MV-4-11 (cell line): ENCODE measurements at regions not wholly inside any gene's neighbourhood (a gene's known extent, or its start where the extent isn't known, plus 50 kb on each side); places are given as distances from the start of the nearest gene placed in this dataset.
"Not testable (repeated sequence)": the region's sequence is repeated elsewhere in the genome, so short reads cannot be mapped to it uniquely, and the experiment has no call there.

Experiments
- DNase-seq: peaks from one replicate; lab custom pipeline; 2025; lab: John Stamatoyannopoulos, UW

DNA sequence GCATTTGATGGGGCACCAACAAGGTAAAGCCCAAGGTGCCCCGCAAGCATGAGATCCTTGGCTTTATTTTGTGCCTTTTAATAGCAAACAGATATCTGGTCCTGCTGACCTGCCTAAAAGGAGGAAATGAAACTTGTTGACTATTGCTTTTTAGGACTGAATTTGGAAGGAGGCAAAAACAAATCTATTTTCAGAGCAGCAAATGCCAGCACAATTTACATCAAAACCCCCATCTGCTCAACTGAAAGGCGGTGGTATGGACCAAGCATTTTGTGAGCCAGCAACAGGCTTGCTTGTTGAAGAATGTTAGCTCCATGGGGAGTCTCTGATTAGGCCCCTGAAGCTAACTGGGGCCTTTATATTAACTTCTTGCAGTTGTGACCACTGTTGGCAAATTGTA lies 192.6 kb upstream of the E2F8 start:
- peak; percentile 21 for DNase-seq

DNA sequence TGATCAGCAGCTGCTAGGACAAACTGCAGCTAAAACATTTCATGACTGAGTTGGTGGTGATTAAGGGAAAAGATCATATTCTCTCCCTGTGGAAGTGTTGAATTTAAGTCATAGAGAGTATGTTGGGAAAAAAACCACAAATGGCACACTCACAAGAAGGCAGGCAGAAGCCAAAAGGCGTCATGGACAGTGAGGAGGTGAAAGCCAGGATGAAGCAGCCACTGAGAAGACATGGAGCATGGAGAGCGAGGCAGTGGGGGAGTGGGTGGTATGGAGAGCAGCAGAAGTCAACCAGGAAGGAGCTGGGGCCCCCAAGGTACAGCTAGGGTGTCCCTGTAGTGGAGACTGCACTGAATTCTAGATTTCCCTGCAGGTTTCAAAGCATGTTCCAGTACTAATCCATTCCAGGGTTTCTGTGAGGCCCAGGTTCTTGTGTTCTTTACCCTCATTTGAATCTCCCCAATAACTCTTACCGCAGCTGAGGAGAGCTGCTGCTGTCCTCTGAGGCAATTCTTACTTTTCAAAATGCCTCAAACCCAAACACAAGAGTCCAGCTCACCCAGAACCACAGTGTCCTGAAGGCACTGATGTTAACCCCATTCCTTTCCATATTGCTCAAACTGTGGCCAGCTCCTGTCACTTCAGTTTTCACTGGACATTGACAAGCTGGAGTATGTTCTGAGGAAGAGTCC lies 191.8 kb upstream of the E2F8 start:
- no peak for DNase-seq

DNA sequence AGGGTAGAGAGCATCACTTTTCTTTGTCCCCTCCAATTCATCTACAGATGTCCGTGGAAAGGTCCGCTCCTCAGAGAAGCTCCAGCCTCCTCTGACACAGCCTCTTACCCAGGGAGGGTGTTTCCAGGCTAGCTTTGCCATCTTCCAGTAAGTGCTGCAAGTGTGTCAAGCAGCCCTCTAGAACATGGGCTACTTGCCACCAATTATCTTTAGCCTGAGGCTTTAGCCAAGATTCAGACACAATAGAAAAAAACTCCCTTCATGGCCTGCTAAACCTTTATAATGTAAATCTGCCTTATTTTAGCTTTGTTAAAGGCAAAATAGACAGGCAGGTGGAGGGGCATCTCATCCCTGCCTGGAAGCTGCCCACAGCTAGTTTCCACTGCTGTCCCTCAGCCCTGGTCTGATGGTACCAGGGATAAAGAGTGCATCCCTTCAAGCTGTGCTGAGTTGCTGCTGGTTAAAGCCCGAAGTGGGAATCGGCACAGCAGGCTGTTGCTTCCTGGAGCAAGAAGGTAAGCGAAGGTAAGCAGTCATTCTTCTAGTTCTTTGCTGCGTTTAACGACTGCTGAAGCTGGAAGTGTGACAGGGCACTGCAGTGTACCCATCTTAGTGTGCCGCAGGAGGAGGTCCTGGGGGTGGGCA lies 190.1 kb upstream of the E2F8 start:
- DNase-seq = no peak

DNA sequence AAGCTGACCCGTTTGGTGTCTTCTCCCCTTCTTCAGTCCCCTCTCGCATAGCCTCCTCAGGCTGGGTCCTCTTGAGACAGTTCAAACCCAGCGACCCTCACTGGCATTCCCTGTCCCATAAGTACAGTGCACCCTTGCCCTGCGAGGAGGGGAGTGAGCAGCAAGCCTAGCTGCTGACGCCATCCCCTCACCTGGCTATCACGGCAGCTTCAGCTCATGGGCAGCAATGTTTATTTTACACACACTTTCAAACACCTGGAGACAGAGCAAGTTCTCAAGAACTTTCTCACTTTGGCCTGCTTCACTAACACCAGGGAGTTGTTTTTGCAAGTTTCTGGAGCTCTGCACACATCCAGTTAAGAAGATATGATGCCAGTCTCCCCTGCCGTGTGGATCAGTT lies 189.6 kb upstream of the E2F8 start:
- DNase-seq = no peak

DNA sequence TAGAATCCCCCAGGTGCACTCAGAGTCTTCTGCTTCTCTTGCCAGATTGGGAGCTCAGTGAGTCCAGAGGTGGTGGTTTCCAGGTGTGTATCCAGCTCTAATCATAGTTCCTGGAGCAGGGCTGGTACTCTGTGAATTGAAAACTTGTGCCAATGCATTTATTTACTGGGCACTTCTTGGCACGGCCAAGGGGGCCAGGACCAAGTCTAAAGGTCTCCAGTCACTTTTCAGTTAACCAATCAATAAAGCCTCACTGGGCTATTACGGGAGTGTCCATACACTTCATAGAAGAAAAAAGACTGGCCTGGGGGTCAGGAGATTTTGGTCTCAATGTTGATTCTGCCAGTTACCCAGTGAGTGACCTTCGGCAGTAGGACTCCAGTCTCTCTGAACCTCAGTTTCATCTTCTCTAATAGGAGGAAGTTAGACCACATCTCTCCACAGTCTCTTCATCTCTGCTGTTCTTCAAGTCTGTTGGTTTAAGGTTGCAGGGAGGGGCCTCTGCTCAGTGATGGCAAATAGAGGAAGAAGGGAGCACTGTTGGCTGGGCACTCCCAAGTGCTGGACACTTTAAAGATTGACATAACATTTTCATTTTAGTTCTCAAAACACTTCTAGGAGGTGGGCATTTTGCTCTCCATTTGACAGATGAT lies 188.5 kb upstream of the E2F8 start:
- peak; percentile 34 for DNase-seq

DNA sequence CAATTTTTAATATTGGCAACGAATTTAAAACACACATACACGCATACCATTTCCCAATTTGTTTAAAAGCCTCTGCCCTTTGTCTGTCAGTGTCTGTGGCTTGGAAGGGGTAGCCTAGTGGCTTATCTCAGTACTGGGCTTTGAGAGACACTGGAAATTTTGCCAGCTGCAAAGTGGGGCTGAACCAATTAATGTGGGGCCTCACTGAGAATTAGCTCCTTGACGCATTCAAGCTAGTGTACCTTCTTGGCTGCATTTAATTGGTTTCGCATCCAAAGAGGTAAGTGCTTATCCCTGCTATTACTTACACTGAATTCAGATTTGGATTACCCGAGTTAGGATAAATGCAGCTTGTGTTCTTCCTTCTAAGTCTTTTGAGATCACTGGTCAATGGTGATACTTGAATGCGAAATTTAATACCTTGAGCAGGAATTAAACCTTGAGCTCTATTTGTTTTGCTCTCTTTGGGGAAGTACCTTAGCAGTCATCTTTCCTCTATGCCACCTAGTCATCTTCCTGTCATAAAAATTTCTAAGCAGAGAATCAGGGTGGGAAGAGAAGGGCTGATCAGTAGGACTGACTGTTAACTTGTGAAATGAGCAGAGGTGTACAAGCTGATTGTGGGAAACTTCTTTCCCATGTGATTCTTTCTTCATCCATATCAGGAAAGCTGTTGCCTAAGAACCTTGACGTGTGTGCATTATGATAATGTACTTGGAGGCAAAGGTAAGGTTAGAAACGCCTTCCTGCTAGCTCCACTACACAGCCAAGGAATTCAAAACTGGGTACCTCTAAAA lies 187.7 kb upstream of the E2F8 start:
- no peak for DNase-seq

DNA sequence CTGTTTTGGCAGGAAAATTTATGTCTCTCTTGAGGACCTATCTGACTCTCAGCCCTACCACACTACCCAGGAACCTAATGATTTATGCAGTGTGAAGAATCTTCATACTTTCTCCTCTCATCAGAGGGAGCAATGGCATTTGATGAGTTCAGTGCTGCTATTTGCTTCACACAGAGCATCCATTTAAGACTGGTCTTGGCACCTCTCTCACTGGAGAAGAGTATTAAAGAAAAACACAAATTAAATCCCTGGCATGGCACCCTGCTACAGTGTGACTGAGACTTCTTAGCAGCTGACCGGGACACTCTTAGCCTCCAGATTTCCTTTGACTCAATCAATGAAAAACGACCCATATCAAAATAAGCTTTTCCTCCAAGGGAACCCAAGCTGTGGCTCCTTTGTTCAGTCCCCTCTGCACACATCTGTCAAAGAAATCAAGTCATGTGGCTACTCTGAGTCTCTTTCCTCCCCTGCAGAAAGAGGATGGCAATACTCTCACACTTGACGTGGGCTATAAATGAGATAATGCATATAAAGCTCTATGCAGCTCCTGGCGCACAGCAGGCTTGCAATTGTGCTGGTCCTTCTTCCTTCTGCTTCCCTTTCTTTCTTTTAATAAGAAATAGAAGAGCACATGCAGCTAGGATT lies 186.1 kb upstream of the E2F8 start:
- no peak for DNase-seq

DNA sequence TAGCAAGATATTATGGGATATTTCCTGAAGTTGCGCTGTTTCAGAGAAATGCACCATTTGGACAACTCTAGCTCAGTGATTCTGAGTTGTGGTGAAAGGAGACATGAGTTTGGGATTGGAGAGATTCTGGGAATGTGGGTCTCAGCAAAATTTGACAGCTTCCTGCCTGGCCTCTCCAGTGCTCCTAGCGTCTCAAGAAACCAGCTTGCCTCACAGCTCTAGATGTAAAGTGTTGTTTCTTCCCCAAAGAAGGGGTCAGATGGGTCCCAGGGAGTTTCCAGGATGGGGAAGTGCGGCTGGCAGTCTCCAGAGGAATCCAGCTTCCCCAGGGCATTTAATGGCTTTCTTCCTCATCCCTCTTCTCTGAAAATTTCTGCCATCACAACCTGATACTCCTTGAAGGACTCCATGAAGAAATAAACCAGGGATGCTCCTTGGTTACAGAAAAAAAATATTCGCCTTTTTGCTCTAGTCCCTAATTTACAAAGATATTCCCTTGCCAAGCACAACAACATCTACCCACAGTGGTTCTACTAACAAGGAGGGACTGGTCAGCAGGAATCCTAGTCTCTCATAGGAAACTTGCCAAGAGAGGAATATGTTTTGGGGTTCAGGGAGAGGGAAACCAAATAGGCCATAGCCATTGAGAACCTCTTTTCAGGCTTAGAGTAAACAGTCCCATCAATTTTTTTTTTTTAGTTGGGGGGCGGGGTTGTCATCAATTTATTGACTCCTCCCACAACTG lies 185.4 kb upstream of the E2F8 start:
- no peak for DNase-seq

DNA sequence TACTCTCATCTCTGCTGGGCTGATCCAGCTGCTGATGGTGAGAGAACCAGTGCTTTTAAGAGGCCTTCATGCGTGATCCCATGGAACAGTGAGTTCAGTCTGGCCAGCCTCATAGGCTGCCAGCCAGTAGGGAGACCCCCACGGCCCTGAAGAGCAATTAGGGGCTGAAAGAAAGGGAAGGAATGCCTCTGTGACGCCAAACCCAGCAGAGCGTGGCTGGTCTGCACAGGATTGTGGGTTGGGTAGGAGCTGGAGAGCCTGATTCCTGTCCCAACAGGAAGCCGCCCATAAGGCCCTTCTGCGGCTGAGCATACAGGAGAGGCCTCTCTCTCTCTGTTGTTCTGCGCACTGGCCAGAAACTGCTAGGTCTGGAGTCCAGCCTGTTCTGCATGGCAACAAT lies 181.5 kb upstream of the E2F8 start:
- no peak for DNase-seq

DNA sequence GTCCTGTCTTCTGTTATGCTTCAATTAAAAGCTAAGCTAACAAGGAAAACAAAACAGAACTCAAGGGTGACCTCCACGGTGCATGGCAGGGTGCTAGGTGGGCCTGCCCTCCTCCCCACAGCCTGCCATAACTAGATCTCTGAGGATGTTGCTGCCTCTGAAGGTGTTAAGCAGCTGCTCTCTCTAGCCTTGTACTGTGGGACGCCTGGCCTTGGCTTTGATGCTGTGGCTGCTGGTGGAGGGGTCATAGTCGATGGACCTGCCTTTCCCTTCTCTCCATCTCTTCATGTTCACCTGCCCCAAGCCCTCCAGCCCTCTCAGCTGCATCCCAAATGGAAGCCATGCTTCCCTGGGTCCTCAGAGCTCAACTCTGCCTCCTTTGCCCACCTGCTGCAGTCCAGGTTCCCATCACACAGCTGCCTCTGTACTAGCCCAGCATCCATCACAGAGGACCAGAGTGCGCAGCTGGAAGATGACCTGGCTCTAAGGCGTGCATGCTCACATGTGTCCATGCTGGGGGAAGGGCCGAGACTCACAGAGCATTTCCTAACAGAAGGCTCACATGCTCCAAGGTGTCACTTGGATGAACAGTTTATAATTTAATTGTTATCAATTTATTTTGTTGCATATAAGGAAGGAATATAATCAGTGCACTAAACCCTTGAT lies 180.3 kb upstream of the E2F8 start:
- DNase-seq = no peak

DNA sequence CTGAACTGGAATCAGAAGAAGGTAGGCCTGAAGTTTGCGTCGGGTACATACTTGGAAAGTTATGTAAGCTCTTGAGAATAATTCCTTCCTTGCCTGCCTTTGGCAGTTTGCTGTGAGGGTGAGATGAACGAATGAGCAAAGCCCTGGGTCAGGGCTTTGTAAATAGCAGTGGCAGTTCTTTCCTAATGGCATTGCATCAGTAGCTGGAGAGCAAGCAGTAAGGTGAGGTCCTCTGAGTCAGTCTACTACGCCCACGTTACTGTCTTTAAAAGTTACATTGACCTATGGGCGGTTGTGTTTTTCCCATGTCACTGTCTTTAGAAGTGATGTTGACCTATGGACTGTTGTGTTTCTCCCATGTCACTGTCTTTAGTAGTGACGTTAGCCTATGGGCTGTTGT lies 179.1 kb upstream of the E2F8 start:
- no peak for DNase-seq

DNA sequence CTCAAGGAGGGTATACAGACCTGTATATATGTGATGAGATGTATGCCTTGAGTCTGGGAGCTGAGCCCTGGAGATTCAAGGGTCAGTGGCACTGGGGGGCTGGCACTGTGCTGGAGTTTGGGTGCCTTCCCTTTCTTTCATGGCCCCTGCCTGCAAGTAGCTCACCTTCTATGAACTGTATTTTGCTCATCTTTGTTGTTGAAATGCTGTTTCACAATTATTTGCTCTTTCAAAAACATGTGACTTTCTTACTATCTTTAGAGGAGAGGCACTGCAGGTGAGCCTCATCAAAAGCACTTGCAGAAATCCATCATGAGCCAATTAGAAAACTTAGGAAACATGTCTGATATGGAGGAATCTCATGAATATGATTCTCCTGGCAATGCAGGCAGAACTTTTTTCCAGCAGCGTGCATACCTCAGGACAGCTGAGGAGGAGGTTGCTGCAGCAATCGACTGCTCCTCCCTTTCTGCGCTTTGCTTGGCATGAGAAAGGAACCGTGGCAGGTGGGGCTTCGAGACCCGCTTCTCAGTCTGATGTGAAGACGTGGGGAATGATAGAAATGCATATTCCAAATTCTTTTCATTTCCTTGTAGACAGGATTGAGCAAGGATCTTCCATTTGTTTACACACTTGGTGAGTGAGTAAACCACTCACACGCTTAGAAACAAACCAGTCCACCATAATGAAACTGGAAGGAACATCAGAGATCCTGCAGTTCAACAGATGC lies 178.4 kb upstream of the E2F8 start:
- no peak for DNase-seq

DNA sequence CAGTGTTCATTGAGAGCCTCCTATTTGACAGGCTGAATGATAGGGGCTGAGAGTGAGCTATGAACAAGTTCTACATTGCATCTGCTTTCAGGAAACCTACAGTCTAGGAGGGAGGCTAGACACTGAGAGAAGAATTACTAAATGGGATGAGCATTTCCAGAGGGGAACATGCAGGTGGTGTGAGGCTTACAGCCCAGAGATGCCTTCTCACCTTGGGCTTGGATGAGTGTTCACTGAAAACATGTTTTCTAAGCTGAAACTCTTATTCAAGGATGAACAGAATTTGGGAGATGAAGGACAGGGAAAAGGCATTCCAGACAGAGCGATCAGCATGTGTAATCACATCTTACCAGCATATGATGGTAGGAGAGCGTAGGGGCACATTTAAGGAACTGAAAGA lies 177.5 kb upstream of the E2F8 start:
- DNase-seq = no peak

DNA sequence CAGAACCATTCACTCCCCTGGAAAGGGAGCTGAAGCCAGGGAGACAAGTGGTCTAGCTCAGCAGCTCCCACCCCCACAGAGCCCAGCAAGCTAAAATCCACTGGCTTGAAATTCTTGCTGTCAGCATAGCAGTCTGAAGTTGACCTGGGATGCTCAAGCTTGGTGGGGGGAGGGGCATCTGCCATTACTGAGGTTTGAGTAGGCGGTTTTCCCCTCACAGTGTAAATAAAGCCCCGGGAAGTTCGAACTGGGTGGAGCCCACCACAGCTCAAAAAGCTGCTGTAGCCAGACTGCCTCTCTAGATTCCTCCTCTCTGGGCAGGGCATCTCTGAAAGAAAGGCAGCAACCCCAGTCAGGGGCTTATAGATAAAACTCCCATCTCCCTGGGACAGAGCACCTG lies 171.3 kb upstream of the E2F8 start:
- not testable (repeated sequence) for DNase-seq

DNA sequence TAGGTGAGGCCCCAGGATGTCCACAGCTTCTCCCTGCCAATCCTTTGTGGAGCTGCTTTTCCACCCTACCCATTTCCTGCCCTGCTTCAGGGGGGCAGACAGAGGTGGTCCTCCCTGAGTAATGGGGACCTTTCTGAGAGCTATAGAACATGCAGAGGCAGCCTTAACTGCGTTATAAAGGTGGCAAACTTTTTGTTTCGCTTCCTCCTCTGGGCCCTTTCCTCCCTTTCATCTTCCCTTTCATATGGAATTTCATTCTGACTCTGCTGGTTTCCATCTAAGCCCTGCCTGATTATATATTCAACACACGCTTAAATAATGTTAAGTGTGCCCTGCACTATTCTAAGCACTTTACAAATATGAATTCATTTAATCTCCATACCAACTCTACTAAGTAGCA lies 169.3 kb upstream of the E2F8 start:
- no peak for DNase-seq

DNA sequence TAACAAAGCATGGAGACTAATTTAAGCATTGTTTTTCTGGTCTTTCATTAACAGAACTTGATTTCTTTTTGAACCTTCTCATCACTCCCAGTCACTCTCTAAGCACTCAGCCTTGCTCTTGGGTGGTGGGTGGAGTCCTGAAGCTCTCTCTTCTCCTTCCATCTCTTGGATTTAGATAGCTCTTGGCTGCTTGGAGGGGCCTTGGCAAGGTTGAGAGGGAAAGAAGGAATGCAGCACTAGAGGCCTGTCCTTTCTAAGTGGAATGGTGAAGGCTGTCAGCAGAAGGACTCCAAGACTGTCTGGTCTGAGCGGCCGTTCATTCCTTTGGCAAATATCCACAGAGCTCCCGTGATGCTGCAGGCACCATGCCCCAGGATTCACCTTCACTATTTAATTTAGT lies 168.6 kb upstream of the E2F8 start:
- DNase-seq = no peak

DNA sequence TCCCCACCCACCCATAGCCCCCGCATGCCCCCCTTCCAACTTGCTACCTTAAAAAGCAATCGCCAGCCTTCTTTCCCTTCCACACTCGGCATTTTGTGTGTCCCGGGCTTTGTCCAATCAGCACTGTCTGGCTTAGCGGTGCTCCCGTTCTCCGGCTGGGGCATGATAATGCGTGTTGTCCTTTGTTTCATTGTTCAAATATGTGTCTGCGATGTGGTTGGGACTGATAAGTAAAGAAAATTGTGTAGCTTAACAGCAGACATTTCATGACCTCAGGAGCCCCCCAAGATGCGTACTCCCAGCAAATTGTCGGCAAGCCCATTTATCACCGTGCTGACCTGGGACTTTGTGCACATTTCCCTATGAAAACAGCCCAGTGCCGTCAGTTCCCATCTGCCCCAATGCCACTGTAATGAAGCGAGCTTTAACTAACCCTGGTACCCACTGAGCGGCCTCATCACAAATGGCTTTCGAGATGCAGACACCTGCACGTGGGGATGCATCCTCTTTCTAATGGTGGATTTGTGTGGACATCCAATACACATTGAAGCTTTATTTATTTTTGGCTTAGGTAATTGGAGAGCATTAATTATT lies 167.0 kb upstream of the E2F8 start:
- DNase-seq = no peak

DNA sequence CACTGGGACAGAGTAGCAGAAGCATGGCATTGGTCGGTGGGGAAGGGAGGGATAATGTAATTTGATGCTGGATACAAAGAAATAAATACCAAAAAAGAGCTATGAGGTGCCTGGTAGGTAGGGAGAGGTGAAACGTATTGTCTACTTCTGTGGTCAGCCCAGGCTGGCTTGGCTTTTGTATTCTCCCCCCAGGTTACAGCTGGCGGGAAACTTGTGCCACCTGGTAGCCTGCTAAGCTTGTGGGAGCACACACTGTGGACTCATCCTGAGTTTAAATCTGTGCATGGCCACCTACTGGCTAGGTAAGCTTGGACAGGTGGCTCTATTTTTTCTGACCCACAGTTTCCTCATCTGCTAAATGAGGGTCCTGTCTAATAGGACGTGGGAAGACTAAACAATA lies 165.2 kb upstream of the E2F8 start:
- no peak for DNase-seq

DNA sequence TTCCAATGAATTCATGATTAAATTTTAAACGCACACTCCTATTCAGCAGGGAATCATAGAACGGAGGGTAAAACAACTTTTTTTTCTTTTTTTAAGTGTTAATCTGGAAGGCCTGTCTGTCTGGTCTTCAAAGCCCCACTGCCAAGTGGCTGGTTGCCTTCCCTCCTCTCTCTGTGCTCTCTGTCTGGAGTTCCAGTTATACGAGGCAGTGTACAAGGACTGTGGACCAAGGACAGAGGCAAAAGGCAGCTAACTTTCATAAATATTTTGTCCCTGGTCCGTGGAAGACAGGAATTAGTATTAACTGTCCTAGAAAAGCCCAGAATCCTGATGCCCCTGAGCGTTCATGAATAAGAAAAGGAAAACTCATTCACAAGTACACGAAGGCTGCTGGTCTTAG lies 164.0 kb upstream of the E2F8 start:
- DNase-seq = no peak
